WTC11 (cell line): ENCODE measurements at regions not wholly inside any gene's neighbourhood (a gene's known extent, or its start where the extent isn't known, plus 50 kb on each side); places are given as distances from the start of the nearest gene placed in this dataset.

ENCODE experiments used
- ATAC-seq: fragments of 200-7000 bp; cut with Tn5 transposase; 2 replicates; pipeline ENCODE4 v1.10.0; 2021; ENCODE audit warnings: mild to moderate bottlenecking, moderate library complexity
- CTCF ChIA-PET: fragments of 300-600 bp; sonication (Branson Sonifier 250); formaldehyde crosslinking; loops from one replicate; lab custom pipeline; 2021; ENCODE audit warnings: antibody characterized with exemption; lab: Charles Lee
- POLR2A ChIA-PET: fragments of 350-600 bp; sonication (Branson Sonifier 250); formaldehyde crosslinking; loops from one replicate; lab custom pipeline; 2021; ENCODE audit warnings: antibody characterized with exemption; lab: Charles Lee
- DNase-seq: peaks from one replicate; pipeline ENCODE4 v3.0.0; 2021; ENCODE audit warnings: low spot score
- H3K27ac Mint-ChIP-seq: 2 replicates; pipeline ENCODE4 v1.8.0; 2021; ENCODE audit warnings: mixed read lengths
- H3K27me3 Mint-ChIP-seq: 2 replicates; pipeline ENCODE4 v1.8.0; 2021; ENCODE audit warnings: low read depth, mild to moderate bottlenecking, moderate library complexity, mixed read lengths
- H3K36me3 Mint-ChIP-seq: 2 replicates; pipeline ENCODE4 v1.8.0; 2021; ENCODE audit warnings: mixed read lengths
- H3K4me1 Mint-ChIP-seq: 2 replicates; pipeline ENCODE4 v1.8.0; 2022; ENCODE audit warnings: mixed read lengths
- H3K4me3 Mint-ChIP-seq: 2 replicates; pipeline ENCODE4 v1.8.0; 2021; ENCODE audit warnings: mild to moderate bottlenecking, moderate library complexity, mixed read lengths
- H3K9me3 Mint-ChIP-seq: 2 replicates; pipeline ENCODE4 v1.8.0; 2021; ENCODE audit warnings: mixed read lengths
- CBFB ChIP-seq: sonication (generic); formaldehyde crosslinking; IDR thresholded peaks from 2 replicates; pipeline ENCODE4 v1.8.1; 2022; ENCODE audit warnings: mild to moderate bottlenecking, low read depth, missing genetic modification reagents
- CREB1 ChIP-seq: sonication (generic); formaldehyde crosslinking; IDR thresholded peaks from 2 replicates; pipeline ENCODE4 v1.8.0; 2023; ENCODE audit warnings: mild to moderate bottlenecking, missing genetic modification reagents
- ETV6 ChIP-seq: sonication (generic); formaldehyde crosslinking; IDR thresholded peaks from 2 replicates; pipeline ENCODE4 v1.8.1; 2022; ENCODE audit warnings: mild to moderate bottlenecking, missing genetic modification reagents
- FOXK1 ChIP-seq: sonication (generic); formaldehyde crosslinking; IDR thresholded peaks from 2 replicates; pipeline ENCODE4 v1.8.0; 2022; ENCODE audit warnings: mild to moderate bottlenecking, moderate library complexity, missing genetic modification reagents
- MXD4 ChIP-seq: fragments of 250-450 bp; sonication (Bioruptor Pico); IDR thresholded peaks from 2 replicates; pipeline ENCODE4 v1.8.0; 2021; ENCODE audit warnings: mild to moderate bottlenecking, moderate library complexity, borderline replicate concordance
- MYBL2 ChIP-seq: sonication (generic); formaldehyde crosslinking; IDR thresholded peaks from 2 replicates; pipeline ENCODE4 v1.8.1; 2023; ENCODE audit warnings: mild to moderate bottlenecking, moderate library complexity, missing genetic modification reagents
- NFYB ChIP-seq: sonication (generic); formaldehyde crosslinking; conservative IDR thresholded peaks from 2 replicates; pipeline ENCODE4 v1.8.0; 2022; ENCODE audit warnings: low read depth, missing genetic modification reagents
- NR2C2 ChIP-seq: sonication (generic); formaldehyde crosslinking; IDR thresholded peaks from 2 replicates; pipeline ENCODE4 v1.8.0; 2022; ENCODE audit warnings: mild to moderate bottlenecking, missing genetic modification reagents
- RELA ChIP-seq: sonication (generic); formaldehyde crosslinking; IDR thresholded peaks from 2 replicates; pipeline ENCODE4 v1.8.1; 2022; ENCODE audit warnings: missing genetic modification reagents, mild to moderate bottlenecking, borderline replicate concordance
- RORB ChIP-seq: fragments of 250-450 bp; sonication (Bioruptor Pico); IDR thresholded peaks from 2 replicates; pipeline ENCODE4 v1.9.0; 2021; ENCODE audit warnings: mild to moderate bottlenecking
- SOX15 ChIP-seq: fragments of 250-450 bp; sonication (Bioruptor Pico); IDR thresholded peaks from 2 replicates; pipeline ENCODE4 v1.9.0; 2021; ENCODE audit warnings: mild to moderate bottlenecking
- SP1 ChIP-seq: sonication (generic); formaldehyde crosslinking; conservative IDR thresholded peaks from 2 replicates; pipeline ENCODE4 v1.8.1; 2022; ENCODE audit warnings: missing genetic modification reagents
- TCF7 ChIP-seq: sonication (generic); formaldehyde crosslinking; IDR thresholded peaks from 2 replicates; pipeline ENCODE4 v1.8.0; 2022; ENCODE audit warnings: mild to moderate bottlenecking, low read depth, missing genetic modification reagents, moderate library complexity
- TEAD4 ChIP-seq: sonication (generic); formaldehyde crosslinking; IDR thresholded peaks from 2 replicates; pipeline ENCODE4 v1.8.0; 2022; ENCODE audit warnings: mild to moderate bottlenecking, missing genetic modification reagents
- TP53 ChIP-seq: sonication (generic); formaldehyde crosslinking; IDR thresholded peaks from 2 replicates; pipeline ENCODE4 v1.8.1; 2023; ENCODE audit warnings: mild to moderate bottlenecking, missing genetic modification reagents
- ZNF263 ChIP-seq: sonication (generic); formaldehyde crosslinking; IDR thresholded peaks from 2 replicates; pipeline ENCODE4 v1.8.1; 2022; ENCODE audit warnings: low read depth, mild to moderate bottlenecking, moderate library complexity, missing genetic modification reagents
- TF ChIP-seq, protein P1 (sequence below): sonication (generic); formaldehyde crosslinking; IDR thresholded peaks from 2 replicates; pipeline ENCODE4 v1.8.0; 2023; ENCODE audit warnings: missing genetic modification reagents
- TF ChIP-seq, protein P2 (sequence below): fragments of 250-450 bp; sonication (Bioruptor Pico); IDR thresholded peaks from 2 replicates; pipeline ENCODE4 v1.9.0; 2021; ENCODE audit warnings: mild to moderate bottlenecking
- TF ChIP-seq, protein P3 (sequence below): sonication (generic); formaldehyde crosslinking; conservative IDR thresholded peaks from 2 replicates; pipeline ENCODE4 v1.8.1; 2023; ENCODE audit warnings: mild to moderate bottlenecking, low read depth, missing genetic modification reagents, moderate library complexity
- TF ChIP-seq, protein P4 (sequence below): sonication (generic); formaldehyde crosslinking; IDR thresholded peaks from 2 replicates; pipeline ENCODE4 v1.8.1; 2023; ENCODE audit warnings: mild to moderate bottlenecking, missing genetic modification reagents, moderate library complexity
- TF ChIP-seq, protein P5 (sequence below): sonication (generic); formaldehyde crosslinking; IDR thresholded peaks from 2 replicates; pipeline ENCODE4 v1.8.0; 2023; ENCODE audit warnings: mild to moderate bottlenecking, missing genetic modification reagents
- TF ChIP-seq, protein P6 (sequence below): fragments of 250-450 bp; sonication (Bioruptor Pico); IDR thresholded peaks from 2 replicates; pipeline ENCODE4 v1.9.0; 2021; ENCODE audit warnings: mild to moderate bottlenecking
- TF ChIP-seq, protein P7 (sequence below): sonication (generic); formaldehyde crosslinking; IDR thresholded peaks from 2 replicates; pipeline ENCODE4 v1.8.1; 2022; ENCODE audit warnings: low read depth, mild to moderate bottlenecking, moderate library complexity, missing genetic modification reagents, borderline replicate concordance

DNA sequence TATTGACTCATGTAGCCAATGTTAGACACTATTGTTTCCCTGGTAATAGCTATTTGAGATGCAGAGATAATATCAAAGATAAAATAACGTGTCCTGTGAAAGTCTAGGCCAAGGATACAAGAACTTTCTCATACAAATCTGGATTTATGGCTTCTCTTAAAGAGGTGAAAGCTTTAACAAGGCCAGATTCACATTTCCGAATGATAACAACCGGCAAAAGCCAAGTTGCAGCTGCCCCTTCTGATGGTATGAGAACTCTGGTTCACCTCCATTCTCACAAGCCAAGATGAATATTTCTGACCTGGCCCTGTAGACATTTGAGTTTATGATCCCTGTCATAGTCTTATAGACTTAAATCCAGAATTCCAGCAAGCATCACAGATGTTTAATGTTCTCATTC is 230.4 kb upstream of the ZC3H12C start:
- CTCF ChIA-PET: no interaction called here
- Mint-ChIP-seq H3K9me3 (no peaks in the 10 kb centered on the region), H3K4me1 (peaks cover 14% of the 10 kb centered on the region), H3K4me3 (no peak overlapping the region), H3K36me3 (no peaks in the 10 kb centered on the region), H3K27ac (no peak overlapping the region), H3K27me3 (no peaks in the 10 kb centered on the region)
- POLR2A ChIA-PET: no interaction called here
- TF ChIP-seq, protein P1, sequence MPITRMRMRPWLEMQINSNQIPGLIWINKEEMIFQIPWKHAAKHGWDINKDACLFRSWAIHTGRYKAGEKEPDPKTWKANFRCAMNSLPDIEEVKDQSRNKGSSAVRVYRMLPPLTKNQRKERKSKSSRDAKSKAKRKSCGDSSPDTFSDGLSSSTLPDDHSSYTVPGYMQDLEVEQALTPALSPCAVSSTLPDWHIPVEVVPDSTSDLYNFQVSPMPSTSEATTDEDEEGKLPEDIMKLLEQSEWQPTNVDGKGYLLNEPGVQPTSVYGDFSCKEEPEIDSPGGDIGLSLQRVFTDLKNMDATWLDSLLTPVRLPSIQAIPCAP (CRISPR knock-in tag): no peak
- TF ChIP-seq SOX15 (CRISPR knock-in tag): no peak
- TF ChIP-seq, protein P2, sequence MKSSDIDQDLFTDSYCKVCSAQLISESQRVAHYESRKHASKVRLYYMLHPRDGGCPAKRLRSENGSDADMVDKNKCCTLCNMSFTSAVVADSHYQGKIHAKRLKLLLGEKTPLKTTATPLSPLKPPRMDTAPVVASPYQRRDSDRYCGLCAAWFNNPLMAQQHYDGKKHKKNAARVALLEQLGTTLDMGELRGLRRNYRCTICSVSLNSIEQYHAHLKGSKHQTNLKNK: no peak
- no peak for TF ChIP-seq ETV6 (CRISPR knock-in tag)
- no peak for TF ChIP-seq RORB (CRISPR knock-in tag)
- no peak for TF ChIP-seq TCF7 (CRISPR knock-in tag)
- no peak for TF ChIP-seq TP53 (CRISPR knock-in tag)
- no peak for TF ChIP-seq NFYB (CRISPR knock-in tag)
- no peak for TF ChIP-seq MXD4 (CRISPR knock-in tag)
- TF ChIP-seq, protein P3, sequence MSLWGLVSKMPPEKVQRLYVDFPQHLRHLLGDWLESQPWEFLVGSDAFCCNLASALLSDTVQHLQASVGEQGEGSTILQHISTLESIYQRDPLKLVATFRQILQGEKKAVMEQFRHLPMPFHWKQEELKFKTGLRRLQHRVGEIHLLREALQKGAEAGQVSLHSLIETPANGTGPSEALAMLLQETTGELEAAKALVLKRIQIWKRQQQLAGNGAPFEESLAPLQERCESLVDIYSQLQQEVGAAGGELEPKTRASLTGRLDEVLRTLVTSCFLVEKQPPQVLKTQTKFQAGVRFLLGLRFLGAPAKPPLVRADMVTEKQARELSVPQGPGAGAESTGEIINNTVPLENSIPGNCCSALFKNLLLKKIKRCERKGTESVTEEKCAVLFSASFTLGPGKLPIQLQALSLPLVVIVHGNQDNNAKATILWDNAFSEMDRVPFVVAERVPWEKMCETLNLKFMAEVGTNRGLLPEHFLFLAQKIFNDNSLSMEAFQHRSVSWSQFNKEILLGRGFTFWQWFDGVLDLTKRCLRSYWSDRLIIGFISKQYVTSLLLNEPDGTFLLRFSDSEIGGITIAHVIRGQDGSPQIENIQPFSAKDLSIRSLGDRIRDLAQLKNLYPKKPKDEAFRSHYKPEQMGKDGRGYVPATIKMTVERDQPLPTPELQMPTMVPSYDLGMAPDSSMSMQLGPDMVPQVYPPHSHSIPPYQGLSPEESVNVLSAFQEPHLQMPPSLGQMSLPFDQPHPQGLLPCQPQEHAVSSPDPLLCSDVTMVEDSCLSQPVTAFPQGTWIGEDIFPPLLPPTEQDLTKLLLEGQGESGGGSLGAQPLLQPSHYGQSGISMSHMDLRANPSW: no peak
- no peak for TF ChIP-seq ZNF263 (CRISPR knock-in tag)
- TF ChIP-seq CBFB: no peak
- ATAC-seq (no peak), DNase-seq (no peak)

DNA sequence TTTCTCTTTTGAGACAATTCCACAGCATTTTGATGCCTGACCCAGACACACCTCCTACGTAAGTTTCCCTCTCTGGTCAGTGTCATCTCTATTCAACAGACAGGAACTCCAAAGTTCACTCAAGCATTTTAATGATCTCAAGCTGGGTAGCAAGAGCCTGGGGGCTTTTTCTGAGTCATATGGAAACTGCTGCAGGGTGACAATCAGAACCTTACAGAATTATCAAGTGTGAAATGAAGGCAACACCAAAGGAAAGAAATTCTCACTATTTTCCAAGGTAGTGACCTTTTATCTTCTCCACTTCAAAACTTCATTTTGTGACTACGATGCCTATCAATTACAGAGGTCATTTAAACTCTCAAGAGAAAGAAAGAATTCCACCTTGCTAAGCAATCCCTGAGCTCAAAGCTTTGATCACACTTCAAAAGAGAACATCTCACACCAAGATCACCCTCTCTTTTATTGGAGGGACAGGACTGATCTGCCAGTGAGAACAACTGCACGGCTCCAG is 229.0 kb upstream of the ZC3H12C start:
- Mint-ChIP-seq H3K9me3 (no peaks in the 10 kb centered on the region), H3K27ac (no peak overlapping the region), H3K27me3 (no peaks in the 10 kb centered on the region), H3K36me3 (no peaks in the 10 kb centered on the region), H3K4me1 (peaks cover 14% of the 10 kb centered on the region), H3K4me3 (no peak overlapping the region)
- CTCF ChIA-PET: interaction anchor here (1.8 to 1.9 kb wide), 2 partner anchors 11 to 75 kb away, joined by 9 to 10 read pairs; no protein-coding TSS in a partner anchor
- POLR2A ChIA-PET: no interaction called here
- ATAC-seq (no peak; the same call in 1 of the 2 replicates), DNase-seq (no peak)
- TF ChIP-seq, protein P4, sequence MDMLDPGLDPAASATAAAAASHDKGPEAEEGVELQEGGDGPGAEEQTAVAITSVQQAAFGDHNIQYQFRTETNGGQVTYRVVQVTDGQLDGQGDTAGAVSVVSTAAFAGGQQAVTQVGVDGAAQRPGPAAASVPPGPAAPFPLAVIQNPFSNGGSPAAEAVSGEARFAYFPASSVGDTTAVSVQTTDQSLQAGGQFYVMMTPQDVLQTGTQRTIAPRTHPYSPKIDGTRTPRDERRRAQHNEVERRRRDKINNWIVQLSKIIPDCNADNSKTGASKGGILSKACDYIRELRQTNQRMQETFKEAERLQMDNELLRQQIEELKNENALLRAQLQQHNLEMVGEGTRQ: no peak
- TF ChIP-seq, protein P5, sequence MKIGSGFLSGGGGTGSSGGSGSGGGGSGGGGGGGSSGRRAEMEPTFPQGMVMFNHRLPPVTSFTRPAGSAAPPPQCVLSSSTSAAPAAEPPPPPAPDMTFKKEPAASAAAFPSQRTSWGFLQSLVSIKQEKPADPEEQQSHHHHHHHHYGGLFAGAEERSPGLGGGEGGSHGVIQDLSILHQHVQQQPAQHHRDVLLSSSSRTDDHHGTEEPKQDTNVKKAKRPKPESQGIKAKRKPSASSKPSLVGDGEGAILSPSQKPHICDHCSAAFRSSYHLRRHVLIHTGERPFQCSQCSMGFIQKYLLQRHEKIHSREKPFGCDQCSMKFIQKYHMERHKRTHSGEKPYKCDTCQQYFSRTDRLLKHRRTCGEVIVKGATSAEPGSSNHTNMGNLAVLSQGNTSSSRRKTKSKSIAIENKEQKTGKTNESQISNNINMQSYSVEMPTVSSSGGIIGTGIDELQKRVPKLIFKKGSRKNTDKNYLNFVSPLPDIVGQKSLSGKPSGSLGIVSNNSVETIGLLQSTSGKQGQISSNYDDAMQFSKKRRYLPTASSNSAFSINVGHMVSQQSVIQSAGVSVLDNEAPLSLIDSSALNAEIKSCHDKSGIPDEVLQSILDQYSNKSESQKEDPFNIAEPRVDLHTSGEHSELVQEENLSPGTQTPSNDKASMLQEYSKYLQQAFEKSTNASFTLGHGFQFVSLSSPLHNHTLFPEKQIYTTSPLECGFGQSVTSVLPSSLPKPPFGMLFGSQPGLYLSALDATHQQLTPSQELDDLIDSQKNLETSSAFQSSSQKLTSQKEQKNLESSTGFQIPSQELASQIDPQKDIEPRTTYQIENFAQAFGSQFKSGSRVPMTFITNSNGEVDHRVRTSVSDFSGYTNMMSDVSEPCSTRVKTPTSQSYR (CRISPR knock-in tag): no peak
- TF ChIP-seq NR2C2 (no peak), RELA (CRISPR knock-in tag) (no peak), CREB1 (CRISPR knock-in tag) (no peak), ETV6 (CRISPR knock-in tag) (no peak), FOXK1 (no peak), MYBL2 (CRISPR knock-in tag) (no peak), SP1 (no peak), TEAD4 (CRISPR knock-in tag) (no peak)
- TF ChIP-seq, protein P6, sequence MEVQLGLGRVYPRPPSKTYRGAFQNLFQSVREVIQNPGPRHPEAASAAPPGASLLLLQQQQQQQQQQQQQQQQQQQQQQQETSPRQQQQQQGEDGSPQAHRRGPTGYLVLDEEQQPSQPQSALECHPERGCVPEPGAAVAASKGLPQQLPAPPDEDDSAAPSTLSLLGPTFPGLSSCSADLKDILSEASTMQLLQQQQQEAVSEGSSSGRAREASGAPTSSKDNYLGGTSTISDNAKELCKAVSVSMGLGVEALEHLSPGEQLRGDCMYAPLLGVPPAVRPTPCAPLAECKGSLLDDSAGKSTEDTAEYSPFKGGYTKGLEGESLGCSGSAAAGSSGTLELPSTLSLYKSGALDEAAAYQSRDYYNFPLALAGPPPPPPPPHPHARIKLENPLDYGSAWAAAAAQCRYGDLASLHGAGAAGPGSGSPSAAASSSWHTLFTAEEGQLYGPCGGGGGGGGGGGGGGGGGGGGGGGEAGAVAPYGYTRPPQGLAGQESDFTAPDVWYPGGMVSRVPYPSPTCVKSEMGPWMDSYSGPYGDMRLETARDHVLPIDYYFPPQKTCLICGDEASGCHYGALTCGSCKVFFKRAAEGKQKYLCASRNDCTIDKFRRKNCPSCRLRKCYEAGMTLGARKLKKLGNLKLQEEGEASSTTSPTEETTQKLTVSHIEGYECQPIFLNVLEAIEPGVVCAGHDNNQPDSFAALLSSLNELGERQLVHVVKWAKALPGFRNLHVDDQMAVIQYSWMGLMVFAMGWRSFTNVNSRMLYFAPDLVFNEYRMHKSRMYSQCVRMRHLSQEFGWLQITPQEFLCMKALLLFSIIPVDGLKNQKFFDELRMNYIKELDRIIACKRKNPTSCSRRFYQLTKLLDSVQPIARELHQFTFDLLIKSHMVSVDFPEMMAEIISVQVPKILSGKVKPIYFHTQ (CRISPR knock-in tag): no peak
- TF ChIP-seq, protein P7, sequence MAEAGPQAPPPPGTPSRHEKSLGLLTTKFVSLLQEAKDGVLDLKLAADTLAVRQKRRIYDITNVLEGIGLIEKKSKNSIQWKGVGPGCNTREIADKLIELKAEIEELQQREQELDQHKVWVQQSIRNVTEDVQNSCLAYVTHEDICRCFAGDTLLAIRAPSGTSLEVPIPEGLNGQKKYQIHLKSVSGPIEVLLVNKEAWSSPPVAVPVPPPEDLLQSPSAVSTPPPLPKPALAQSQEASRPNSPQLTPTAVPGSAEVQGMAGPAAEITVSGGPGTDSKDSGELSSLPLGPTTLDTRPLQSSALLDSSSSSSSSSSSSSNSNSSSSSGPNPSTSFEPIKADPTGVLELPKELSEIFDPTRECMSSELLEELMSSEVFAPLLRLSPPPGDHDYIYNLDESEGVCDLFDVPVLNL (CRISPR knock-in tag): no peak
